ENCODE measurements at regions not wholly inside any gene's neighbourhood (a gene's known extent, or its start where the extent isn't known, plus 50 kb on each side); places are given as distances from the start of the nearest gene placed in this dataset.

DNA sequence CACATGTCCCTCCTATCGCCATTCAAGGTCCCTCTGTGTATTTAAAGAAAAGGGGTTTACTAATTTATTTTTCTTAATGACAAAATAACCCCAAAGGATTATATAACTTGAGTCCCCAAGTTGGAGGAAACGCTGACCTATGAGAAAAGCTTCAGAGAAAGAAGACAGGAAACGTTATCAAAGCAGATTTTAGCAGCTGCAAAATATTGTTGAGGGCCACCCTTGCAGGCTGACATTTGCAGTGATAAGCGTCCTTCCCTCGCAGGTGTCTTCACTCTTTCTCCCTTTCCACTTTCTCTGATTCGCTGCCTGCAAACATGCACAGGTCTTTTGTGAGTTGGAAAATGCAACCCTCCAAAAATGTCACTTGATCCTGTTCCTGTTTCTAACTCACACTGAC is 103.2 kb upstream of the RIPOR2 start:
- H2AFZ ChIP-seq (ENCODE audit: insufficient read depth, low read depth, low read length, poor library complexity, severe bottlenecking) = peak overlapping the region; percentile 61
- peaks cover 75 to 88% of the 10 kb centered on the region in 2 donors for H3K4me1 ChIP-seq (ENCODE audit: control insufficient read depth in 2 of 2, insufficient read depth in 2 of 2, low read length in 2 of 2)
- Mint-ChIP-seq H3K4me1 (peaks cover 86% of the 10 kb centered on the region), H3K9me3 (ENCODE audit: insufficient read depth) (no peaks in the 10 kb centered on the region), H3K27ac (peak overlapping the region; percentile 84), H3K4me3 (peak overlapping the region; percentile 66), H3K27me3 (no peaks in the 10 kb centered on the region)
- 0% methylated on average over 4 of the region's 6 CpGs for WGBS (ENCODE audit: insufficient coverage)
- H3K9ac ChIP-seq (ENCODE audit: low read length) = peak overlapping the region; percentile 11
- ATAC-seq (ENCODE audit: low read depth) = no peak
- H3K9me3 ChIP-seq (ENCODE audit: control extremely low read depth in 1 of 3, control insufficient read depth in 2 of 3, insufficient read depth in 1 of 3, low read length in 2 of 3) = peaks cover 0 to 2% (median 0%) of the 10 kb centered on the region in 3 donors
- peaks cover 76% of the 10 kb centered on the region for H3K79me2 ChIP-seq (ENCODE audit: control insufficient read depth, insufficient read depth, low read length)
- no peak for TF ChIP-seq EZH2 (IDR thresholded peaks at IDR 0.05; ENCODE audit: borderline replicate concordance, insufficient read depth, low read depth, low read length, poor library complexity, severe bottlenecking)
- TF ChIP-seq, protein P1, sequence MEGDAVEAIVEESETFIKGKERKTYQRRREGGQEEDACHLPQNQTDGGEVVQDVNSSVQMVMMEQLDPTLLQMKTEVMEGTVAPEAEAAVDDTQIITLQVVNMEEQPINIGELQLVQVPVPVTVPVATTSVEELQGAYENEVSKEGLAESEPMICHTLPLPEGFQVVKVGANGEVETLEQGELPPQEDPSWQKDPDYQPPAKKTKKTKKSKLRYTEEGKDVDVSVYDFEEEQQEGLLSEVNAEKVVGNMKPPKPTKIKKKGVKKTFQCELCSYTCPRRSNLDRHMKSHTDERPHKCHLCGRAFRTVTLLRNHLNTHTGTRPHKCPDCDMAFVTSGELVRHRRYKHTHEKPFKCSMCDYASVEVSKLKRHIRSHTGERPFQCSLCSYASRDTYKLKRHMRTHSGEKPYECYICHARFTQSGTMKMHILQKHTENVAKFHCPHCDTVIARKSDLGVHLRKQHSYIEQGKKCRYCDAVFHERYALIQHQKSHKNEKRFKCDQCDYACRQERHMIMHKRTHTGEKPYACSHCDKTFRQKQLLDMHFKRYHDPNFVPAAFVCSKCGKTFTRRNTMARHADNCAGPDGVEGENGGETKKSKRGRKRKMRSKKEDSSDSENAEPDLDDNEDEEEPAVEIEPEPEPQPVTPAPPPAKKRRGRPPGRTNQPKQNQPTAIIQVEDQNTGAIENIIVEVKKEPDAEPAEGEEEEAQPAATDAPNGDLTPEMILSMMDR (IDR thresholded peaks at IDR 0.05) = no peak
- no peaks in the 10 kb centered on the region for H4K20me1 ChIP-seq (ENCODE audit: control insufficient read depth, insufficient read depth, low read length, poor library complexity, severe bottlenecking)
- peak overlapping the region; percentile 89 for H3K4me2 ChIP-seq (replicated peaks; ENCODE audit: low read depth, low read length, poor library complexity, severe bottlenecking)
- peak overlapping the region in 2 of 5 experiments; percentile 1 to 73 for H3K4me3 ChIP-seq (ENCODE audit: control extremely low read depth in 1 of 5, extremely low read depth in 1 of 5, insufficient read depth in 1 of 5, low read depth in 2 of 5, low read length in 4 of 5)
- peaks cover 0 to 2% of the 10 kb centered on the region in 2 experiments for H3K36me3 ChIP-seq (replicated peaks in 1 of 2; ENCODE audit: control extremely low read depth in 1 of 2, control insufficient read depth in 1 of 2, extremely low read depth in 1 of 2, insufficient read depth in 2 of 2, low read length in 1 of 2)
- ChIA-PET POLR2A (interaction anchor here (0.5 to 1.8 kb wide), 4 partner anchors 12 to 1501 kb away, joined by 3 to 6 read pairs (median 4); no protein-coding TSS in a partner anchor), CTCF (interaction anchor here (0.7 to 8.4 kb wide), 9 partner anchors 11 to 182 kb away, joined by 3 to 92 read pairs (median 5); no protein-coding TSS in a partner anchor)
- peak; percentile 23 for DNase-seq
- H3K27ac ChIP-seq (ENCODE audit: low read length in 2 of 2) = peak overlapping the region in 1 of 2 donors; percentile 43
- intact Hi-C loops (cut with micrococcal nuclease) = no loop called here
- no peaks in the 10 kb centered on the region for H3K27me3 ChIP-seq (replicated peaks in 1 of 4; ENCODE audit: control extremely low read depth in 1 of 4, control insufficient read depth in 3 of 4, insufficient read depth in 4 of 4, low read length in 3 of 4)

DNA sequence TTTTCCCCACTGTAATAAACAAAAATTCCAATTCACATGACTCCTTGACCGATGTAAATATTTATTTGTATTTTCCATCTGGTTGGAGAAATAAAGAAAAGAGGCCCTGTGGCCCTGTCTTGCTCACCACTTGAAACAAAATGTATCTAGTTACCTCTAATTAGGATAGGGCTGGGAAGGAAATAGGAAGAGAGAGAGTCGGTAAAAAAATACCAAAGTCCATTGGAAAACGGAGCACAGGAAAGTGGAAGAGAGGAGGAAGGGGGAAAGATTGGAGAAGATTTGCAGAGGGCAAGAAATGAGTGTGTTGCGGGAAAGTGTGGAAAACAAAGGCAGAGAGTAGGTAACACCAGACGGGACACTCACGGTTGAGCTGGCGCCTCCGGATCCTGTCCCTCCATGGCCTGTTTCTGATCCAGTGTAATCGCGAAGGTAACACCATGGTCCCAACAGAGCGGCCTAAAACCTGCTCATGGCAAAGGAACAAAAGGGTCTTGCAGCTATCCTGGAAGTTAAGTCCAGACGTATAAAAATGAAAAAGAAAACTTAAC is 105.8 kb upstream of the RIPOR2 start:
- H3K4me1 Mint-ChIP-seq = peaks cover 69% of the 10 kb centered on the region
- H3K27ac Mint-ChIP-seq = peak overlapping the region; percentile 96
- DNase-seq (no peak), ATAC-seq (ENCODE audit: low read depth) (peak; percentile 6)
- Histone ChIP-seq H3K4me3 (ENCODE audit: control extremely low read depth in 1 of 5, extremely low read depth in 1 of 5, insufficient read depth in 1 of 5, low read depth in 2 of 5, low read length in 4 of 5) (peak overlapping the region; percentile 41 to 73 (median 62)), H3K79me2 (ENCODE audit: control insufficient read depth, insufficient read depth, low read length) (peaks cover 58% of the 10 kb centered on the region), H2AFZ (ENCODE audit: insufficient read depth, low read depth, low read length, poor library complexity, severe bottlenecking) (peak overlapping the region; percentile 60), H3K27me3 (replicated peaks in 1 of 4; ENCODE audit: control extremely low read depth in 1 of 4, control insufficient read depth in 3 of 4, insufficient read depth in 4 of 4, low read length in 3 of 4) (no peaks in the 10 kb centered on the region), H3K9ac (ENCODE audit: low read length) (peak overlapping the region; percentile 71), H4K20me1 (ENCODE audit: control insufficient read depth, insufficient read depth, low read length, poor library complexity, severe bottlenecking) (no peaks in the 10 kb centered on the region), H3K27ac (ENCODE audit: low read length in 2 of 2) (peak overlapping the region; percentile 50 to 90), H3K4me2 (replicated peaks; ENCODE audit: low read depth, low read length, poor library complexity, severe bottlenecking) (peak overlapping the region; percentile 89), H3K4me1 (ENCODE audit: control insufficient read depth in 2 of 2, insufficient read depth in 2 of 2, low read length in 2 of 2) (peaks cover 54 to 64% of the 10 kb centered on the region in 2 donors), H3K9me3 (ENCODE audit: control extremely low read depth in 1 of 3, control insufficient read depth in 2 of 3, insufficient read depth in 1 of 3, low read length in 2 of 3) (peaks cover 0 to 2% (median 0%) of the 10 kb centered on the region in 3 donors), H3K36me3 (replicated peaks in 1 of 2; ENCODE audit: control extremely low read depth in 1 of 2, control insufficient read depth in 1 of 2, extremely low read depth in 1 of 2, insufficient read depth in 2 of 2, low read length in 1 of 2) (peaks cover 0 to 2% of the 10 kb centered on the region in 2 experiments)
- ChIA-PET CTCF (interaction anchor here (0.7 to 6.4 kb wide), 7 partner anchors 9 to 186 kb away, joined by 4 to 52 read pairs (median 6); no protein-coding TSS in a partner anchor), POLR2A (interaction anchor here (1.0 to 1.3 kb wide), 2 partner anchors 12 to 15 kb away, joined by 3 to 6 read pairs; no protein-coding TSS in a partner anchor)
- intact Hi-C loops (cut with micrococcal nuclease) = loop anchor here (1.0 to 2.0 kb wide), 4 partner anchors 7 to 29 kb away; no protein-coding TSS in a partner anchor
- no peak for TF ChIP-seq EZH2 (IDR thresholded peaks at IDR 0.05; ENCODE audit: borderline replicate concordance, insufficient read depth, low read depth, low read length, poor library complexity, severe bottlenecking)
- TF ChIP-seq, protein P1 (IDR thresholded peaks at IDR 0.05) = no peak
- H3K27me3 Mint-ChIP-seq = no peaks in the 10 kb centered on the region
- H3K9me3 Mint-ChIP-seq (ENCODE audit: insufficient read depth) = no peaks in the 10 kb centered on the region
- H3K4me3 Mint-ChIP-seq = peak overlapping the region; percentile 91
- under 1% methylated on average over 10 of the region's 12 CpGs for WGBS (ENCODE audit: insufficient coverage)
